PC-3 (cell line): ENCODE measurements at regions not wholly inside any gene's neighbourhood (a gene's known extent, or its start where the extent isn't known, plus 50 kb on each side); places are given as distances from the start of the nearest gene placed in this dataset.

Experiments
- ATAC-seq: fragments of 200-7000 bp; cut with Tn5 transposase; 2 replicates; pipeline ENCODE4 v1.9.1; 2020; ENCODE audit warnings: mild to moderate bottlenecking, moderate library complexity
- BruUV-seq: library from RNA; stranded (reverse); fragments of 400-500 nt; replicated peaks from 2 replicates; lab custom pipeline; 2021; lab: Mats Ljungman, UMichigan
- CTCF ChIA-PET: fragments of 300-600 bp; sonication (Branson Sonifier 250); formaldehyde crosslinking; loops from one replicate; lab custom pipeline; 2022; ENCODE audit warnings: antibody characterized with exemption; lab: Charles Lee
- POLR2A ChIA-PET: fragments of 300-600 bp; sonication (Branson Sonifier 250); formaldehyde crosslinking; loops from one replicate; lab custom pipeline; 2022; ENCODE audit warnings: antibody characterized with exemption; ENCODE audit not compliant: unreplicated experiment; lab: Charles Lee
- DNase-seq: peaks from one replicate; pipeline ENCODE4 v3.0.0-alpha.2; 2015
- H2AFZ ChIP-seq: fragments of 300-600 bp; sonication (generic); 2 replicates; pipeline ENCODE4 v1.6.0; 2016; ENCODE audit warnings: antibody characterized with exemption, low read length
- H3F3A ChIP-seq: fragments of 300-600 bp; sonication (generic); one replicate; pipeline ENCODE4 v1.6.0; 2017; ENCODE audit warnings: antibody characterized with exemption, low read length, control low read depth, mild to moderate bottlenecking; ENCODE audit not compliant: unreplicated experiment
- H3K27ac ChIP-seq: fragments of 300-600 bp; sonication (generic); 2 replicates; pipeline ENCODE4 v1.5.1; 2016; ENCODE audit warnings: mild to moderate bottlenecking, low read length
- H3K27me3 ChIP-seq: fragments of 300-600 bp; sonication (generic); 2 replicates; pipeline ENCODE4 v1.6.1; 2016; ENCODE audit warnings: low read length, mixed read lengths
- H3K36me3 ChIP-seq: fragments of 300-600 bp; sonication (generic); 2 replicates; pipeline ENCODE4 v1.6.1; 2016; ENCODE audit warnings: low read depth, mixed run types, low read length, mixed read lengths
- H3K4me1 ChIP-seq: fragments of 300-600 bp; sonication (generic); 2 replicates; pipeline ENCODE4 v1.5.1; 2016; ENCODE audit warnings: low read length; ENCODE audit not compliant: insufficient read depth
- H3K4me2 ChIP-seq: fragments of 300-600 bp; sonication (generic); 2 replicates; pipeline ENCODE4 v1.6.0; 2016; ENCODE audit warnings: low read length
- H3K4me3 ChIP-seq: fragments of 300-600 bp; sonication (generic); 2 replicates; pipeline ENCODE4 v1.5.1; 2016; ENCODE audit warnings: mild to moderate bottlenecking, low read length, mixed read lengths
- H3K79me2 ChIP-seq: fragments of 300-600 bp; sonication (generic); 2 replicates; pipeline ENCODE4 v1.6.1; 2017; ENCODE audit warnings: low read length, mixed read lengths
- H3K9ac ChIP-seq: fragments of 300-600 bp; sonication (generic); 2 replicates; pipeline ENCODE4 v1.6.0; 2016; ENCODE audit warnings: mild to moderate bottlenecking, low read length
- H3K9me2 ChIP-seq: fragments of 300-600 bp; sonication (generic); replicated peaks from 2 replicates; pipeline ENCODE4 v1.6.1; 2016; ENCODE audit warnings: mixed run types, low read length, mixed read lengths
- H3K9me3 ChIP-seq: fragments of 300-600 bp; sonication (generic); 2 replicates; pipeline ENCODE4 v1.6.1; 2016; ENCODE audit warnings: low read length, mixed read lengths
- H4K20me1 ChIP-seq: fragments of 300-600 bp; sonication (generic); 2 replicates; pipeline ENCODE4 v1.6.1; 2016; ENCODE audit warnings: low read length, mixed read lengths
- EZH2 ChIP-seq: fragments of 300-600 bp; sonication (generic); IDR thresholded peaks from one replicate; pipeline ENCODE4 v1.6.1; 2017; ENCODE audit warnings: antibody characterized with exemption, mild to moderate bottlenecking, low read length; ENCODE audit not compliant: unreplicated experiment
- EZH2phosphoT487 ChIP-seq: fragments of 300-600 bp; sonication (generic); IDR thresholded peaks from 2 replicates; pipeline ENCODE4 v1.6.1; 2018; ENCODE audit warnings: mild to moderate bottlenecking, antibody characterized with exemption, low read length, borderline replicate concordance
- intact Hi-C: fragments of 100-400 bp; cut with micrococcal nuclease; formaldehyde crosslinking; loops from 2 replicates; pipeline ENCODE4 v1.9.0; 2023
- TF ChIP-seq, protein P1 (sequence below): fragments of 300-600 bp; sonication (generic); conservative IDR thresholded peaks from 2 replicates; pipeline ENCODE4 v1.5.1; 2017; ENCODE audit warnings: antibody characterized with exemption, low read depth, mild to moderate bottlenecking, low read length

DNA sequence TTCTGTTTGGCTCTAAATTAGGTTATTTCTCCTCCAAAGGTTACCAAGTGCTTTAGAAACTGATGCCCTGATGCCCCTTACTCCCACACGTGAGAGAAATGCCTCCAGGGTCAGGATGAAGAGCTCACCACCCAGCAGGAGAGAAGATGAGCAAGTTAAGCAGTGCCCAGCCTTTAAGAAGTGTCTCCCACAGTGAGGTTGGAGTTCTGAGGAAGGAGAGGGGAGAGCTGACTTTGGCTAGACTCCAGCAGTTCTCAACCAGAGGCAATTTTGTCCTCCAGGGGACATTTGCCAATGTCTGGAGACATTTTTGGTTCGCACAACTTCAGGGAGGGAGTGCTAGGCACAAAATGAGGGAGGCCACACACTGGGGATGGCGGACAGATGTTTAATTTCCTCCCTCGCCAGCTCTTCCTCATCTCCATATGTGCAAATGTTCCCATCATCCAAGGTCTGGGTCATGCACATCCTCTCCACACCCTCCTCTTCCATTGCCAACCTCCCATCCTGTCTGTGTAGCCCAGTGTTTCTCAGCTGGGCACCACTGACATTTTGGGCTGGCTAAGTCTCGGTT is 50.6 kb upstream of the SLC7A14 start:
- ATAC-seq, result no peak
- TF ChIP-seq EZH2 (no peak), EZH2phosphoT487 (no peak)
- TF ChIP-seq, protein P1, sequence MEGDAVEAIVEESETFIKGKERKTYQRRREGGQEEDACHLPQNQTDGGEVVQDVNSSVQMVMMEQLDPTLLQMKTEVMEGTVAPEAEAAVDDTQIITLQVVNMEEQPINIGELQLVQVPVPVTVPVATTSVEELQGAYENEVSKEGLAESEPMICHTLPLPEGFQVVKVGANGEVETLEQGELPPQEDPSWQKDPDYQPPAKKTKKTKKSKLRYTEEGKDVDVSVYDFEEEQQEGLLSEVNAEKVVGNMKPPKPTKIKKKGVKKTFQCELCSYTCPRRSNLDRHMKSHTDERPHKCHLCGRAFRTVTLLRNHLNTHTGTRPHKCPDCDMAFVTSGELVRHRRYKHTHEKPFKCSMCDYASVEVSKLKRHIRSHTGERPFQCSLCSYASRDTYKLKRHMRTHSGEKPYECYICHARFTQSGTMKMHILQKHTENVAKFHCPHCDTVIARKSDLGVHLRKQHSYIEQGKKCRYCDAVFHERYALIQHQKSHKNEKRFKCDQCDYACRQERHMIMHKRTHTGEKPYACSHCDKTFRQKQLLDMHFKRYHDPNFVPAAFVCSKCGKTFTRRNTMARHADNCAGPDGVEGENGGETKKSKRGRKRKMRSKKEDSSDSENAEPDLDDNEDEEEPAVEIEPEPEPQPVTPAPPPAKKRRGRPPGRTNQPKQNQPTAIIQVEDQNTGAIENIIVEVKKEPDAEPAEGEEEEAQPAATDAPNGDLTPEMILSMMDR, result no peak
- Histone ChIP-seq H3K4me2 (no peak overlapping the region), H3K27me3 (no peaks in the 10 kb centered on the region), H3K36me3 (no peaks in the 10 kb centered on the region), H3K4me1 (peaks cover 7% of the 10 kb centered on the region), H3K79me2 (no peaks in the 10 kb centered on the region), H4K20me1 (no peaks in the 10 kb centered on the region), H3K9ac (no peak overlapping the region), H2AFZ (no peak overlapping the region), H3K27ac (no peak overlapping the region), H3K9me2 (no peaks in the 10 kb centered on the region), H3K9me3 (no peaks in the 10 kb centered on the region), H3F3A (no peaks in the 10 kb centered on the region), H3K4me3 (no peak overlapping the region)
- DNase-seq, result no peak
- ChIA-PET CTCF (no interaction called here), POLR2A (no interaction called here)
- no TSS peak for BruUV-seq
- intact Hi-C loops, result no loop called here
